ENCODE measurements at regions not wholly inside any gene's neighbourhood (a gene's known extent, or its start where the extent isn't known, plus 50 kb on each side); places are given as distances from the start of the nearest gene placed in this dataset.

DNA sequence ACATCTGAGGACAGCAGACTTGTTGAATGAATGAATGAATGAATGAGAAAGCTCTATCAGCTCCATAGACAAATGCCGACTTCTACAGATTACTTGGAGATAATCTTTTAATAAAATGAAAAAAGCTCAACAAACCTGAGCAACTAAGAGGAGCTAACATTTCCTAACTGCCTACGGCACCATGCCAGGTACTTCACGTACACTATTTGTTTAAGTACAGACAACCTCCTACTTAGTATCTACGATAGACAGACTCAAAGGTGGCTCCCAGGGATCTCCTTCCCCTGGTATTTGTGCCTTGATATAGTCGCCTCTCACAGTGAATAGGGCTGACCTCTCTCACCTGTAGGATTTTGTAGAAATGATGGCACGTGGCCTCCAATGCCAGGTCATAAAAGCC lies 412.2 kb upstream of the FAT1 start:
- Histone ChIP-seq H3K27ac (ENCODE audit: low read depth in 1 of 2, low read length in 1 of 2) (no peak overlapping the region), H3K9me3 (ENCODE audit: control insufficient read depth in 2 of 2, insufficient read depth in 1 of 2, low read length in 1 of 2) (no peaks in the 10 kb centered on the region), H3K4me1 (ENCODE audit: control insufficient read depth in 2 of 2, insufficient read depth in 2 of 2, low read length in 2 of 2) (no peaks in the 10 kb centered on the region), H3K36me3 (ENCODE audit: control insufficient read depth in 2 of 2, insufficient read depth in 2 of 2, low read length in 1 of 2) (no peaks in the 10 kb centered on the region), H3K27me3 (ENCODE audit: control insufficient read depth in 2 of 2, insufficient read depth in 1 of 2, low read length in 1 of 2) (no peaks in the 10 kb centered on the region), H3K4me3 (ENCODE audit: low read length in 2 of 2) (no peak overlapping the region)
- WGBS, result 95% methylated on average over 6 of the region's 6 CpGs
- DNase-seq (ENCODE audit: low read depth in 6 of 9, low spot score in 9 of 9), result no peak

DNA sequence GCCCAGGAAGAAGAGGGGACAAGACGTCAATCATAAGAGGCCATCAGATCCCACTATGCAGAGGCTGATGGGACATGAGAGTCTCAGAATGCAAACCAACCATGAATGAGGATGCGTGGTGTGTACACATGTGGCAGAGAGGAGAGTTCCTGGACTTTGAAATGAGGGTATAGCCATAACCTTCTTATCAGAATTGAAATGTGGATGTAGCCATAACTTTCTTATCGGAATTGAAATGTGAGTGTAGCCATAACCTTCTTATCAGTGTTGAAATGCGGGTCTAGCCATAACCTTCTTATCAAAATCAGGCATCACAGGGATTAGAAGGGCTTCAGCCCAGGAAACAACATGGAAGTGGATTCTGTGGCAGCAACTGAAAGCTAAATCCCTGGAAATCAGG lies 415.5 kb upstream of the FAT1 start:
- Histone ChIP-seq H3K4me1 (ENCODE audit: control insufficient read depth in 2 of 2, insufficient read depth in 2 of 2, low read length in 2 of 2) (no peaks in the 10 kb centered on the region), H3K27me3 (ENCODE audit: control insufficient read depth in 2 of 2, insufficient read depth in 1 of 2, low read length in 1 of 2) (no peaks in the 10 kb centered on the region), H3K27ac (ENCODE audit: low read depth in 1 of 2, low read length in 1 of 2) (no peak overlapping the region), H3K4me3 (ENCODE audit: low read length in 2 of 2) (no peak overlapping the region), H3K36me3 (ENCODE audit: control insufficient read depth in 2 of 2, insufficient read depth in 2 of 2, low read length in 1 of 2) (no peaks in the 10 kb centered on the region), H3K9me3 (ENCODE audit: control insufficient read depth in 2 of 2, insufficient read depth in 1 of 2, low read length in 1 of 2) (no peaks in the 10 kb centered on the region)
- no peak for DNase-seq (ENCODE audit: low read depth in 6 of 9, low spot score in 9 of 9)
- 93% methylated on average over 4 of the region's 4 CpGs for WGBS

GRCh38 chr4:187141101-187141500 lies 417.4 kb upstream of the FAT1 start:
- DNase-seq (ENCODE audit: low read depth in 6 of 9, low spot score in 9 of 9), result no peak
- Histone ChIP-seq H3K9me3 (ENCODE audit: control insufficient read depth in 2 of 2, insufficient read depth in 1 of 2, low read length in 1 of 2) (no peaks in the 10 kb centered on the region), H3K4me3 (ENCODE audit: low read length in 2 of 2) (no peak overlapping the region), H3K27me3 (ENCODE audit: control insufficient read depth in 2 of 2, insufficient read depth in 1 of 2, low read length in 1 of 2) (no peaks in the 10 kb centered on the region), H3K36me3 (ENCODE audit: control insufficient read depth in 2 of 2, insufficient read depth in 2 of 2, low read length in 1 of 2) (no peaks in the 10 kb centered on the region), H3K27ac (ENCODE audit: low read depth in 1 of 2, low read length in 1 of 2) (no peak overlapping the region), H3K4me1 (ENCODE audit: control insufficient read depth in 2 of 2, insufficient read depth in 2 of 2, low read length in 2 of 2) (no peaks in the 10 kb centered on the region)
- 89% methylated on average over 7 of the region's 7 CpGs for WGBS

DNA sequence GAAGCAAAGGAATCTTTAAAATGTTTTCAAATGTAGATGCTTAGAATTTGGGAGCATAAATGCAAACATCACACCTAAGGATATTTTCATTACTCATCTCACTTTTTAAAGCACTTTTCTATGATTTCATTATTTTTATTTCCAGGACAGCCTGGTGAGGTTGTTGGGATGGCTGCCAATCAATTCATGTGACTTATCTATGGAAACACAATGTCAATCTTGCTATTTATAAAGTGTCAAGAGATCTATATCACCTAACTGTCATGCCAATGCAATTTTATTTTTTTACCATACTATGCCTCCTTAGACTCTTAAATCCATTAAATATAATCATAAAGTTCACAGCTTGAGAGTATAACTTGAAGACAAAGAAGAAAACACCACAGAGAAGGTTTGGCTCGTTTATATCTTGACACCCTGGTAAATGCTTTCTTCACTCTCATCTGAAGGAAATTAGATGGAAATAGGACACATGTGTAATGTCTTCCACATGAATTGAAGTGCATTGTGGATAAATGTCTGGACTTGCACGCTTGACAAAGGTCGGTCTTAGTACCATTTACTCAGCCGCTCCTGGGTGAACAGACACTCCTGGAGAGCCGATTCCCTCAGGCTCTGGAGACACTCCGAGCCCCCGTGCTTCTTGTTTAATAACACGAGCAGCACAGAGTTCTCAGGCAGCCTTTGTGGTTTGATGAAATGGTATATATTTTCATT lies 425.7 kb upstream of the FAT1 start:
- Histone ChIP-seq H3K36me3 (ENCODE audit: control insufficient read depth in 2 of 2, insufficient read depth in 2 of 2, low read length in 1 of 2) (no peaks in the 10 kb centered on the region), H3K27me3 (ENCODE audit: control insufficient read depth in 2 of 2, insufficient read depth in 1 of 2, low read length in 1 of 2) (no peaks in the 10 kb centered on the region), H3K4me1 (ENCODE audit: control insufficient read depth in 2 of 2, insufficient read depth in 2 of 2, low read length in 2 of 2) (no peaks in the 10 kb centered on the region), H3K4me3 (ENCODE audit: low read length in 2 of 2) (no peak overlapping the region), H3K9me3 (ENCODE audit: control insufficient read depth in 2 of 2, insufficient read depth in 1 of 2, low read length in 1 of 2) (peaks cover 0 to 3% of the 10 kb centered on the region in 2 donors), H3K27ac (ENCODE audit: low read depth in 1 of 2, low read length in 1 of 2) (no peak overlapping the region)
- DNase-seq (ENCODE audit: low read depth in 6 of 9, low spot score in 9 of 9), result no peak
- WGBS, result 92% methylated on average over 8 of the region's 8 CpGs

- DNase-seq (ENCODE audit: low read depth in 6 of 9, low spot score in 9 of 9), result no peak
- H3K4me1 ChIP-seq (ENCODE audit: control insufficient read depth in 2 of 2, insufficient read depth in 2 of 2, low read length in 2 of 2), result no peaks in the 10 kb centered on the region
- 96% methylated on average over 21 of the region's 21 CpGs for WGBS
Observed at GRCh38 chr4:187157380-187157958, 433.8 kb upstream of the FAT1 start.

GRCh38 chr4:187158003-187158402 lies 434.3 kb upstream of the FAT1 start:
- H3K27me3 ChIP-seq (ENCODE audit: control insufficient read depth in 2 of 2, insufficient read depth in 1 of 2, low read length in 1 of 2), result no peaks in the 10 kb centered on the region
- no peak overlapping the region for H3K4me3 ChIP-seq (ENCODE audit: low read length in 2 of 2)
- 93% methylated on average over 10 of the region's 10 CpGs for WGBS
- H3K27ac ChIP-seq (ENCODE audit: low read depth in 1 of 2, low read length in 1 of 2), result no peak overlapping the region
- DNase-seq (ENCODE audit: low read depth in 6 of 9, low spot score in 9 of 9), result no peak
- no peaks in the 10 kb centered on the region for H3K36me3 ChIP-seq (ENCODE audit: control insufficient read depth in 2 of 2, insufficient read depth in 2 of 2, low read length in 1 of 2)
- no peaks in the 10 kb centered on the region for H3K4me1 ChIP-seq (ENCODE audit: control insufficient read depth in 2 of 2, insufficient read depth in 2 of 2, low read length in 2 of 2)
- H3K9me3 ChIP-seq (ENCODE audit: control insufficient read depth in 2 of 2, insufficient read depth in 1 of 2, low read length in 1 of 2), result no peaks in the 10 kb centered on the region

More at GRCh38 chr4:187157380-187157958, 433.8 kb upstream of the FAT1 start:
- Histone ChIP-seq H3K4me3 (ENCODE audit: low read length in 2 of 2) (no peak overlapping the region), H3K27me3 (ENCODE audit: control insufficient read depth in 2 of 2, insufficient read depth in 1 of 2, low read length in 1 of 2) (no peaks in the 10 kb centered on the region), H3K36me3 (ENCODE audit: control insufficient read depth in 2 of 2, insufficient read depth in 2 of 2, low read length in 1 of 2) (no peaks in the 10 kb centered on the region), H3K9me3 (ENCODE audit: control insufficient read depth in 2 of 2, insufficient read depth in 1 of 2, low read length in 1 of 2) (no peaks in the 10 kb centered on the region), H3K27ac (ENCODE audit: low read depth in 1 of 2, low read length in 1 of 2) (no peak overlapping the region)

DNA sequence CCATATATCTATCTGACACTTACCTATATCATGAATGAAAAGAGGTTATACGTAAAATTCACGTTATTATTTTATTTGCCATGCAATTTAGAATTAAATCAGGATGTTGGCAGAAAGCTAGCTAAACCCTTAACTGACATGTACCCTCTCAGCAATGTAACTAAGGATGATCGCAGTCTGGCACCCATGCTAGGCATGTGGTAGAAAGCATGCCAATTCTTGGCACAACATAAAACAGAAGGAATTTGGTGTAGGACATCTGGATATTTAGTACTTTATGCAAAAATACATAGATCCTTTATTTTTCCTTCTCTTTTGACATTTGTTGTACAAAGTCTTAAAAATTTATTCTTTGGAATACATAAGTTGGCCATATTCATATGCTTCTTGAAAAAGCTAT lies 436.8 kb upstream of the FAT1 start:
- H3K27ac ChIP-seq (ENCODE audit: low read depth in 1 of 2, low read length in 1 of 2), result no peak overlapping the region
- no peaks in the 10 kb centered on the region for H3K27me3 ChIP-seq (ENCODE audit: control insufficient read depth in 2 of 2, insufficient read depth in 1 of 2, low read length in 1 of 2)
- DNase-seq (ENCODE audit: low read depth in 6 of 9, low spot score in 9 of 9), result no peak
- 93% methylated on average over 3 of the region's 3 CpGs for WGBS
- no peaks in the 10 kb centered on the region for H3K36me3 ChIP-seq (ENCODE audit: control insufficient read depth in 2 of 2, insufficient read depth in 2 of 2, low read length in 1 of 2)
- no peaks in the 10 kb centered on the region for H3K4me1 ChIP-seq (ENCODE audit: control insufficient read depth in 2 of 2, insufficient read depth in 2 of 2, low read length in 2 of 2)
- H3K9me3 ChIP-seq (ENCODE audit: control insufficient read depth in 2 of 2, insufficient read depth in 1 of 2, low read length in 1 of 2), result no peaks in the 10 kb centered on the region
- H3K4me3 ChIP-seq (ENCODE audit: low read length in 2 of 2), result no peak overlapping the region

- DNase-seq (ENCODE audit: low read depth in 6 of 9, low spot score in 9 of 9), result no peak
- 90% methylated on average over 7 of the region's 7 CpGs for WGBS
- no peak overlapping the region for H3K4me3 ChIP-seq (ENCODE audit: low read length in 2 of 2)
- no peaks in the 10 kb centered on the region for H3K27me3 ChIP-seq (ENCODE audit: control insufficient read depth in 2 of 2, insufficient read depth in 1 of 2, low read length in 1 of 2)
- H3K36me3 ChIP-seq (ENCODE audit: control insufficient read depth in 2 of 2, insufficient read depth in 2 of 2, low read length in 1 of 2), result no peaks in the 10 kb centered on the region
- no peak overlapping the region for H3K27ac ChIP-seq (ENCODE audit: low read depth in 1 of 2, low read length in 1 of 2)
- H3K9me3 ChIP-seq (ENCODE audit: control insufficient read depth in 2 of 2, insufficient read depth in 1 of 2, low read length in 1 of 2), result no peaks in the 10 kb centered on the region
- H3K4me1 ChIP-seq (ENCODE audit: control insufficient read depth in 2 of 2, insufficient read depth in 2 of 2, low read length in 2 of 2), result no peaks in the 10 kb centered on the region
Observed at GRCh38 chr4:187166886-187167512, 443.3 kb upstream of the FAT1 start.

GRCh38 chr4:187171706-187172339 lies 448.2 kb upstream of the FAT1 start:
- no peak overlapping the region for H3K27ac ChIP-seq (ENCODE audit: low read depth in 1 of 2, low read length in 1 of 2)
- DNase-seq (ENCODE audit: low read depth in 6 of 9, low spot score in 9 of 9), result no peak
- 69% methylated on average over 12 of the region's 12 CpGs for WGBS
- H3K4me1 ChIP-seq (ENCODE audit: control insufficient read depth in 2 of 2, insufficient read depth in 2 of 2, low read length in 2 of 2), result no peaks in the 10 kb centered on the region
- no peaks in the 10 kb centered on the region for H3K27me3 ChIP-seq (ENCODE audit: control insufficient read depth in 2 of 2, insufficient read depth in 1 of 2, low read length in 1 of 2)
- H3K9me3 ChIP-seq (ENCODE audit: control insufficient read depth in 2 of 2, insufficient read depth in 1 of 2, low read length in 1 of 2), result no peaks in the 10 kb centered on the region
- no peaks in the 10 kb centered on the region for H3K36me3 ChIP-seq (ENCODE audit: control insufficient read depth in 2 of 2, insufficient read depth in 2 of 2, low read length in 1 of 2)
- no peak overlapping the region for H3K4me3 ChIP-seq (ENCODE audit: low read length in 2 of 2)

Measured in thymus (tissue), 11 donors.